ENCODE measurements at regions not wholly inside any gene's neighbourhood (a gene's known extent, or its start where the extent isn't known, plus 50 kb on each side); places are given as distances from the start of the nearest gene placed in this dataset.
A peak's percentile ranks its signal among the peaks of the same experiment; 100 is the strongest.
"Not testable (repeated sequence)": the region's sequence is repeated elsewhere in the genome, so short reads cannot be mapped to it uniquely, and the experiment has no call there.

GRCh38 chr12:46536316-46536715, 163.7 kb upstream of the SLC38A2 start:
- not testable (repeated sequence) for H3K27ac Mint-ChIP-seq; H3K27me3 Mint-ChIP-seq; DNase-seq; H3K4me3 Mint-ChIP-seq; H3K9me3 Mint-ChIP-seq (ENCODE audit: low read depth); H3K4me1 Mint-ChIP-seq; ATAC-seq
- CTCF ChIA-PET: interaction anchor here (1.9 kb wide), 1 partner anchor 11 kb away, joined by 9 read pairs; no protein-coding TSS in a partner anchor
- H3K36me3 Mint-ChIP-seq: peaks cover 10% of the 10 kb centered on the region

- Mint-ChIP-seq H3K4me1 (no peaks in the 10 kb centered on the region), H3K36me3 (peaks cover 9% of the 10 kb centered on the region), H3K4me3 (no peak overlapping the region), H3K9me3 (ENCODE audit: low read depth) (peaks cover 3% of the 10 kb centered on the region), H3K27ac (no peak overlapping the region), H3K27me3 (no peaks in the 10 kb centered on the region)
- ATAC-seq: no peak
- no peak for DNase-seq
- CTCF ChIA-PET: interaction anchor here (1.9 kb wide), 1 partner anchor 11 kb away, joined by 9 read pairs; no protein-coding TSS in a partner anchor
Measured at GRCh38 chr12:46535907-46536306, 163.3 kb upstream of the SLC38A2 start.

- no peak for DNase-seq
- no peak overlapping the region for H3K4me3 Mint-ChIP-seq
- peaks cover 3% of the 10 kb centered on the region for H3K9me3 Mint-ChIP-seq (ENCODE audit: low read depth)
- no peaks in the 10 kb centered on the region for H3K4me1 Mint-ChIP-seq
- no peak for ATAC-seq
- no peak overlapping the region for H3K27ac Mint-ChIP-seq
- peaks cover 9% of the 10 kb centered on the region for H3K36me3 Mint-ChIP-seq
- CTCF ChIA-PET: interaction anchor here (1.9 kb wide), 1 partner anchor 12 kb away, joined by 9 read pairs; no protein-coding TSS in a partner anchor
- H3K27me3 Mint-ChIP-seq: no peaks in the 10 kb centered on the region
Measured at GRCh38 chr12:46535376-46535775, 162.8 kb upstream of the SLC38A2 start.

GRCh38 chr12:46534327-46534840, 161.8 kb upstream of the SLC38A2 start:
- Mint-ChIP-seq H3K4me1 (no peaks in the 10 kb centered on the region), H3K27ac (no peak overlapping the region), H3K4me3 (no peak overlapping the region), H3K9me3 (ENCODE audit: low read depth) (peaks cover 6% of the 10 kb centered on the region), H3K27me3 (no peaks in the 10 kb centered on the region), H3K36me3 (peaks cover 8% of the 10 kb centered on the region)
- no peak for DNase-seq
- CTCF ChIA-PET: interaction anchor here (1.9 kb wide), 1 partner anchor 13 kb away, joined by 9 read pairs; no protein-coding TSS in a partner anchor
- no peak for ATAC-seq

GRCh38 chr12:46533723-46534122, 161.2 kb upstream of the SLC38A2 start:
- ATAC-seq (no peak), DNase-seq (no peak)
- peaks cover 12% of the 10 kb centered on the region for H3K36me3 Mint-ChIP-seq
- no peak overlapping the region for H3K27ac Mint-ChIP-seq
- H3K27me3 Mint-ChIP-seq: no peaks in the 10 kb centered on the region
- peaks cover 12% of the 10 kb centered on the region for H3K9me3 Mint-ChIP-seq (ENCODE audit: low read depth)
- CTCF ChIA-PET: no interaction called here
- no peak overlapping the region for H3K4me3 Mint-ChIP-seq
- no peaks in the 10 kb centered on the region for H3K4me1 Mint-ChIP-seq

- H3K4me1 Mint-ChIP-seq: no peaks in the 10 kb centered on the region
- CTCF ChIA-PET: interaction anchor here (0.6 kb wide), 1 partner anchor 373 kb away, joined by 3 read pairs; no protein-coding TSS in a partner anchor
- no peak overlapping the region for H3K27ac Mint-ChIP-seq
- H3K27me3 Mint-ChIP-seq: no peaks in the 10 kb centered on the region
- ATAC-seq (no peak), DNase-seq (no peak)
- H3K36me3 Mint-ChIP-seq: peaks cover 21% of the 10 kb centered on the region
- H3K4me3 Mint-ChIP-seq: no peak overlapping the region
- peaks cover 20% of the 10 kb centered on the region for H3K9me3 Mint-ChIP-seq (ENCODE audit: low read depth)
Measured at GRCh38 chr12:46531804-46532203, 159.2 kb upstream of the SLC38A2 start.

- Mint-ChIP-seq H3K27me3 (no peaks in the 10 kb centered on the region), H3K4me1 (no peaks in the 10 kb centered on the region), H3K4me3 (no peak overlapping the region), H3K9me3 (ENCODE audit: low read depth) (peaks cover 20% of the 10 kb centered on the region), H3K36me3 (peaks cover 24% of the 10 kb centered on the region), H3K27ac (no peak overlapping the region)
- CTCF ChIA-PET: no interaction called here
- ATAC-seq: no peak
- DNase-seq: no peak
Measured at GRCh38 chr12:46531059-46531785, 158.6 kb upstream of the SLC38A2 start.

- H3K27ac Mint-ChIP-seq: no peak overlapping the region
Measured at GRCh38 chr12:46530373-46531056, 157.9 kb upstream of the SLC38A2 start.

GRCh38 chr12:46526233-46526632, 153.7 kb upstream of the SLC38A2 start:
- H3K4me1 Mint-ChIP-seq: peaks cover 29% of the 10 kb centered on the region
- no peak overlapping the region for H3K27ac Mint-ChIP-seq
- H3K9me3 Mint-ChIP-seq (ENCODE audit: low read depth): peaks cover 17% of the 10 kb centered on the region
- CTCF ChIA-PET: no interaction called here
- H3K27me3 Mint-ChIP-seq: no peaks in the 10 kb centered on the region
- H3K4me3 Mint-ChIP-seq: no peak overlapping the region
- DNase-seq (no peak), ATAC-seq (no peak)
- peaks cover 39% of the 10 kb centered on the region for H3K36me3 Mint-ChIP-seq

More at GRCh38 chr12:46530373-46531056, 157.9 kb upstream of the SLC38A2 start:
- CTCF ChIA-PET: interaction anchor here (1.1 kb wide), 1 partner anchor 39 kb away, joined by 3 read pairs; no protein-coding TSS in a partner anchor
- Mint-ChIP-seq H3K4me1 (no peaks in the 10 kb centered on the region), H3K36me3 (peaks cover 29% of the 10 kb centered on the region), H3K9me3 (ENCODE audit: low read depth) (peaks cover 20% of the 10 kb centered on the region), H3K27me3 (no peaks in the 10 kb centered on the region), H3K4me3 (no peak overlapping the region)
- DNase-seq: no peak
- ATAC-seq: no peak

- CTCF ChIA-PET: interaction anchor here (0.8 to 2.0 kb wide), 4 partner anchors 23 to 137 kb away, joined by 3 to 8 read pairs (median 5); no protein-coding TSS in a partner anchor
- ATAC-seq: no peak
- Mint-ChIP-seq H3K4me1 (peaks cover 38% of the 10 kb centered on the region), H3K36me3 (peaks cover 40% of the 10 kb centered on the region), H3K27me3 (no peaks in the 10 kb centered on the region), H3K4me3 (peak overlapping the region; percentile 74), H3K27ac (peak overlapping the region; percentile 93), H3K9me3 (ENCODE audit: low read depth) (peaks cover 14% of the 10 kb centered on the region)
- DNase-seq: no peak
Measured at GRCh38 chr12:46524778-46525177, 152.2 kb upstream of the SLC38A2 start.

- CTCF ChIA-PET: interaction anchor here (0.8 to 2.0 kb wide), 7 partner anchors 10 to 137 kb away, joined by 3 to 8 read pairs (median 4); no protein-coding TSS in a partner anchor
- Mint-ChIP-seq H3K9me3 (ENCODE audit: low read depth) (peaks cover 11% of the 10 kb centered on the region), H3K4me1 (peaks cover 43% of the 10 kb centered on the region)
Measured at GRCh38 chr12:46523863-46524770, 151.5 kb upstream of the SLC38A2 start.

GRCh38 chr12:46523446-46523845, 150.9 kb upstream of the SLC38A2 start:
- Mint-ChIP-seq H3K27ac (peak overlapping the region; percentile 93), H3K4me3 (peak overlapping the region; percentile 74), H3K27me3 (no peaks in the 10 kb centered on the region), H3K36me3 (peaks cover 45% of the 10 kb centered on the region), H3K4me1 (peaks cover 50% of the 10 kb centered on the region), H3K9me3 (ENCODE audit: low read depth) (peaks cover 6% of the 10 kb centered on the region)
- CTCF ChIA-PET: interaction anchor here (0.8 to 2.0 kb wide), 6 partner anchors 9 to 138 kb away, joined by 3 to 8 read pairs (median 4); no protein-coding TSS in a partner anchor
- no peak for DNase-seq
- peak; percentile 21 for ATAC-seq

More at GRCh38 chr12:46523863-46524770, 151.5 kb upstream of the SLC38A2 start:
- ATAC-seq (peak; percentile 87), DNase-seq (peak; percentile 62)
- Mint-ChIP-seq H3K27ac (peak overlapping the region; percentile 93), H3K4me3 (peak overlapping the region; percentile 74), H3K36me3 (peaks cover 43% of the 10 kb centered on the region), H3K27me3 (no peaks in the 10 kb centered on the region)
